H9 (cell line): ENCODE measurements at regions not wholly inside any gene's neighbourhood (a gene's known extent, or its start where the extent isn't known, plus 50 kb on each side); places are given as distances from the start of the nearest gene placed in this dataset.

ENCODE experiments used
- DNase-seq: peaks from one replicate; pipeline ENCODE4 v3.0.0-alpha.2; 2017
- H2AFZ ChIP-seq: one replicate; pipeline ENCODE4 v1.6.1; 2013; ENCODE audit warnings: mild to moderate bottlenecking, low read length, control low read depth, moderate library complexity
- H2AK5ac ChIP-seq: 2 replicates; pipeline ENCODE4 v1.6.1; 2013; ENCODE audit warnings: low read length, control low read depth, mixed read lengths; ENCODE audit not compliant: insufficient read length
- H2BK120ac ChIP-seq: one replicate; pipeline ENCODE4 v1.6.1; 2013; ENCODE audit warnings: low read depth, mild to moderate bottlenecking, low read length, control low read depth, inconsistent platforms; ENCODE audit not compliant: poor library complexity, severe bottlenecking
- H2BK12ac ChIP-seq: 2 replicates; pipeline ENCODE4 v1.6.1; 2013; ENCODE audit warnings: low read length, control low read depth, mixed read lengths, low read depth; ENCODE audit not compliant: insufficient read length
- H2BK15ac ChIP-seq: 2 replicates; pipeline ENCODE4 v1.6.1; 2013; ENCODE audit warnings: low read depth, low read length, control low read depth
- H2BK20ac ChIP-seq: one replicate; pipeline ENCODE4 v1.6.1; 2013; ENCODE audit warnings: low read depth, mild to moderate bottlenecking, low read length, control low read depth, inconsistent platforms; ENCODE audit not compliant: poor library complexity, severe bottlenecking
- H2BK5ac ChIP-seq: 2 replicates; pipeline ENCODE4 v1.6.1; 2013; ENCODE audit warnings: low read length, control low read depth, mixed read lengths; ENCODE audit not compliant: insufficient read length
- H3K14ac ChIP-seq: 2 replicates; pipeline ENCODE4 v1.6.1; 2013; ENCODE audit warnings: low read length, control low read depth; ENCODE audit not compliant: insufficient read depth
- H3K18ac ChIP-seq: 2 replicates; pipeline ENCODE4 v1.6.1; 2013; ENCODE audit warnings: low read depth, mild to moderate bottlenecking, mixed read lengths, low read length, control low read depth; ENCODE audit not compliant: insufficient read length
- H3K23ac ChIP-seq: 2 replicates; pipeline ENCODE4 v1.6.1; 2013; ENCODE audit warnings: low read length, control low read depth, mixed read lengths, low read depth; ENCODE audit not compliant: insufficient read length
- H3K23me2 ChIP-seq: 2 replicates; pipeline ENCODE4 v1.6.1; 2013; ENCODE audit warnings: low read depth, mild to moderate bottlenecking, mixed read lengths, low read length, control low read depth; ENCODE audit not compliant: insufficient read length, poor library complexity, severe bottlenecking
- H3K27ac ChIP-seq: 2 replicates; pipeline ENCODE4 v1.5.1; 2013; ENCODE audit warnings: low read length, control low read depth, mixed read lengths, low read depth; ENCODE audit not compliant: insufficient read length
- H3K27me3 ChIP-seq: 2 replicates; pipeline ENCODE4 v1.6.1; 2013; ENCODE audit warnings: low read length, control low read depth, inconsistent platforms; ENCODE audit not compliant: insufficient read depth
- H3K4ac ChIP-seq: 2 replicates; pipeline ENCODE4 v1.6.1; 2013; ENCODE audit warnings: low read depth, mild to moderate bottlenecking, control low read depth, inconsistent platforms, low read length, moderate library complexity
- H3K4me1 ChIP-seq: 2 replicates; pipeline ENCODE4 v1.6.1; 2013; ENCODE audit warnings: low read length, control low read depth, inconsistent platforms; ENCODE audit not compliant: insufficient read depth
- H3K4me2 ChIP-seq: 2 replicates; pipeline ENCODE4 v1.6.1; 2013; ENCODE audit warnings: low read length, control low read depth, mixed read lengths; ENCODE audit not compliant: insufficient read length, insufficient read depth
- H3K56ac ChIP-seq: 2 replicates; pipeline ENCODE4 v1.6.1; 2013; ENCODE audit warnings: low read depth, mild to moderate bottlenecking, mixed read lengths, low read length, control low read depth; ENCODE audit not compliant: insufficient read length
- H3K79me1 ChIP-seq: 2 replicates; pipeline ENCODE4 v1.6.1; 2013; ENCODE audit warnings: low read depth, mild to moderate bottlenecking, moderate library complexity, low read length, control low read depth, inconsistent platforms; ENCODE audit not compliant: insufficient read depth, poor library complexity, severe bottlenecking
- H3K79me2 ChIP-seq: 2 replicates; pipeline ENCODE4 v1.6.1; 2013; ENCODE audit warnings: low read length, control low read depth, inconsistent platforms; ENCODE audit not compliant: insufficient read depth
- H3K9ac ChIP-seq: 2 replicates; pipeline ENCODE4 v1.6.1; 2013; ENCODE audit warnings: low read length, control low read depth, mixed read lengths; ENCODE audit not compliant: insufficient read length; ENCODE audit errors: extremely low read depth
- H3K9me3 ChIP-seq: one replicate; pipeline ENCODE4 v1.6.1; 2013; ENCODE audit warnings: low read depth, low read length, inconsistent platforms; ENCODE audit not compliant: control insufficient read depth
- H3T11ph ChIP-seq: one replicate; pipeline ENCODE4 v1.6.1; 2013; ENCODE audit warnings: mild to moderate bottlenecking, low read length, control low read depth, inconsistent platforms
- H4K20me1 ChIP-seq: one replicate; pipeline ENCODE4 v1.6.1; 2013; ENCODE audit not compliant: control insufficient read depth, insufficient read length, insufficient read depth
- H4K5ac ChIP-seq: 2 replicates; pipeline ENCODE4 v1.6.1; 2013; ENCODE audit warnings: low read depth, mild to moderate bottlenecking, mixed read lengths, low read length, control low read depth; ENCODE audit not compliant: insufficient read length
- H4K8ac ChIP-seq: replicated peaks from 2 replicates; pipeline ENCODE4 v1.6.1; 2013; ENCODE audit warnings: low read length, control low read depth, mixed read lengths, low read depth; ENCODE audit not compliant: insufficient read length
- H4K91ac ChIP-seq: 2 replicates; pipeline ENCODE4 v1.6.1; 2013; ENCODE audit warnings: low read depth, mild to moderate bottlenecking, moderate library complexity, mixed read lengths, low read length, control low read depth; ENCODE audit not compliant: insufficient read length
- H3K27ac Mint-ChIP-seq, 3 experiments: 2 replicates in 2 of 3; 3 replicates in 1 of 3; pipeline ENCODE4 v1.8.0; 2020 to 2021; ENCODE audit warnings: mixed read lengths in 3 of 3, mild to moderate bottlenecking in 1 of 3, moderate library complexity in 1 of 3
- H3K27me3 Mint-ChIP-seq: 2 replicates; pipeline ENCODE4 v1.8.0; 2021; ENCODE audit warnings: low read depth, mild to moderate bottlenecking, moderate library complexity, mixed read lengths
- H3K36me3 Mint-ChIP-seq, 3 experiments: 2 replicates in 2 of 3; 3 replicates in 1 of 3; pipeline ENCODE4 v1.8.0; 2020 to 2021; ENCODE audit warnings: low read depth in 3 of 3, mixed read lengths in 3 of 3; ENCODE audit not compliant: insufficient read depth in 1 of 3
- H3K4me1 Mint-ChIP-seq, 2 experiments: 2 replicates each; pipeline ENCODE4 v1.8.0; 2020; ENCODE audit warnings: mixed read lengths in 2 of 2
- H3K4me3 Mint-ChIP-seq, 2 experiments: 2 replicates in 1 of 2; 3 replicates in 1 of 2; pipeline ENCODE4 v1.8.0; 2020 to 2021; ENCODE audit warnings: mild to moderate bottlenecking in 2 of 2, mixed read lengths in 2 of 2, moderate library complexity in 1 of 2
- H3K9me3 Mint-ChIP-seq, 2 experiments: 2 replicates in 1 of 2; 3 replicates in 1 of 2; pipeline ENCODE4 v1.8.0; 2020; ENCODE audit warnings: mild to moderate bottlenecking in 2 of 2, mixed read lengths in 2 of 2, moderate library complexity in 1 of 2
- WGBS: extraction: QIAGEN DNeasy Blood & Tissue Kit; methylation state at CpG from one replicate; pipeline ENCODE4 v1.1.7; 2013; ENCODE audit warnings: missing lambda C conversion rate, low lambda C conversion rate, mixed read lengths; ENCODE audit not compliant: insufficient read length; ENCODE audit errors: extremely low coverage; 5-methylcytosine and 5-hydroxymethylcytosine counted together
- TF ChIP-seq, protein P1 (sequence below): fragments of 200-600 bp; sonication (generic); conservative IDR thresholded peaks from 3 replicates; pipeline ENCODE4 v1.8.0; 2021; ENCODE audit warnings: antibody characterized with exemption, mild to moderate bottlenecking

DNA sequence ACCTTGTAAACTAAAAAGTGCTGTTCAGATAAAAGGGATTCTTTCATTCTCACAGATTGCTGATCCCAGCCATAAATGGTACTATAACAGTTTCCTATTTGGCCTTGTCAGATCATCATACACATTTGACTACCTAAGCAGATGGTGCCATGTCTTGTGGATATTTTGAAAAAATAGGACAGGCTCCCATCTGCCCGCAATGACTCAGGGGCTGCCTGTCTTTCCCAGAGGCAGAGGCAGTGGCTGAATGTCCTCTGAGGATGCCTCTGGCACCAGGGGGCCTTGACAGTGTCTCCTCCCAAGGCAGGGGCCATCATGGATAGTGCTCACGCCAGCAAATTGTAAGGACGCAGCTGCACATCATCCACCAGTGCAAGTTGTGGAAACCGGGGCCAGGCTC, 323.0 kb upstream of the PODXL start:
- Histone ChIP-seq H4K8ac (no peak overlapping the region), H3K9me3 (no peaks in the 10 kb centered on the region), H2BK12ac (no peak overlapping the region), H2AFZ (no peak overlapping the region), H2BK15ac (no peak overlapping the region), H3K14ac (no peak overlapping the region; the same call in 1 of the 2 replicates), H2AK5ac (no peak overlapping the region), H3K18ac (no peak overlapping the region), H3T11ph (no peak overlapping the region), H3K4me2 (no peak overlapping the region), H3K9ac (no peak overlapping the region), H3K4me1 (no peaks in the 10 kb centered on the region), H3K23me2 (no peaks in the 10 kb centered on the region), H3K27me3 (no peaks in the 10 kb centered on the region), H2BK20ac (no peak overlapping the region), H4K5ac (no peak overlapping the region), H3K4ac (no peak overlapping the region), H4K20me1 (no peaks in the 10 kb centered on the region), H2BK5ac (no peak overlapping the region), H3K79me2 (no peaks in the 10 kb centered on the region), H3K79me1 (no peaks in the 10 kb centered on the region), H3K23ac (no peak overlapping the region), H4K91ac (no peak overlapping the region), H3K56ac (no peak overlapping the region), H2BK120ac (no peak overlapping the region), H3K27ac (no peak overlapping the region)
- Mint-ChIP-seq H3K27me3 (peaks cover 16% of the 10 kb centered on the region), H3K36me3 (no peaks in the 10 kb centered on the region), H3K4me1 (peaks cover 12 to 17% of the 10 kb centered on the region in 2 experiments), H3K27ac (no peak overlapping the region), H3K9me3 (no peaks in the 10 kb centered on the region), H3K4me3 (no peak overlapping the region)
- TF ChIP-seq, protein P1, sequence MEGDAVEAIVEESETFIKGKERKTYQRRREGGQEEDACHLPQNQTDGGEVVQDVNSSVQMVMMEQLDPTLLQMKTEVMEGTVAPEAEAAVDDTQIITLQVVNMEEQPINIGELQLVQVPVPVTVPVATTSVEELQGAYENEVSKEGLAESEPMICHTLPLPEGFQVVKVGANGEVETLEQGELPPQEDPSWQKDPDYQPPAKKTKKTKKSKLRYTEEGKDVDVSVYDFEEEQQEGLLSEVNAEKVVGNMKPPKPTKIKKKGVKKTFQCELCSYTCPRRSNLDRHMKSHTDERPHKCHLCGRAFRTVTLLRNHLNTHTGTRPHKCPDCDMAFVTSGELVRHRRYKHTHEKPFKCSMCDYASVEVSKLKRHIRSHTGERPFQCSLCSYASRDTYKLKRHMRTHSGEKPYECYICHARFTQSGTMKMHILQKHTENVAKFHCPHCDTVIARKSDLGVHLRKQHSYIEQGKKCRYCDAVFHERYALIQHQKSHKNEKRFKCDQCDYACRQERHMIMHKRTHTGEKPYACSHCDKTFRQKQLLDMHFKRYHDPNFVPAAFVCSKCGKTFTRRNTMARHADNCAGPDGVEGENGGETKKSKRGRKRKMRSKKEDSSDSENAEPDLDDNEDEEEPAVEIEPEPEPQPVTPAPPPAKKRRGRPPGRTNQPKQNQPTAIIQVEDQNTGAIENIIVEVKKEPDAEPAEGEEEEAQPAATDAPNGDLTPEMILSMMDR, result no peak
- no CpG with 5 or more reads among the region's 4 CpGs for WGBS
- DNase-seq, result no peak
